ENCODE measurements at regions not wholly inside any gene's neighbourhood (a gene's known extent, or its start where the extent isn't known, plus 50 kb on each side); places are given as distances from the start of the nearest gene placed in this dataset.

GRCh38 chr13:69597088-69597487, 510.5 kb upstream of the ATXN8OS start:
- TF ChIP-seq, protein P1, sequence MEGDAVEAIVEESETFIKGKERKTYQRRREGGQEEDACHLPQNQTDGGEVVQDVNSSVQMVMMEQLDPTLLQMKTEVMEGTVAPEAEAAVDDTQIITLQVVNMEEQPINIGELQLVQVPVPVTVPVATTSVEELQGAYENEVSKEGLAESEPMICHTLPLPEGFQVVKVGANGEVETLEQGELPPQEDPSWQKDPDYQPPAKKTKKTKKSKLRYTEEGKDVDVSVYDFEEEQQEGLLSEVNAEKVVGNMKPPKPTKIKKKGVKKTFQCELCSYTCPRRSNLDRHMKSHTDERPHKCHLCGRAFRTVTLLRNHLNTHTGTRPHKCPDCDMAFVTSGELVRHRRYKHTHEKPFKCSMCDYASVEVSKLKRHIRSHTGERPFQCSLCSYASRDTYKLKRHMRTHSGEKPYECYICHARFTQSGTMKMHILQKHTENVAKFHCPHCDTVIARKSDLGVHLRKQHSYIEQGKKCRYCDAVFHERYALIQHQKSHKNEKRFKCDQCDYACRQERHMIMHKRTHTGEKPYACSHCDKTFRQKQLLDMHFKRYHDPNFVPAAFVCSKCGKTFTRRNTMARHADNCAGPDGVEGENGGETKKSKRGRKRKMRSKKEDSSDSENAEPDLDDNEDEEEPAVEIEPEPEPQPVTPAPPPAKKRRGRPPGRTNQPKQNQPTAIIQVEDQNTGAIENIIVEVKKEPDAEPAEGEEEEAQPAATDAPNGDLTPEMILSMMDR (IDR thresholded peaks at IDR 0.05), result no peak
- TF ChIP-seq EZH2 (IDR thresholded peaks at IDR 0.05), result no peak

Data from neural progenitor cell (in vitro differentiated cells).